Omental fat pad (tissue), 3 donors: ENCODE measurements at regions not wholly inside any gene's neighbourhood (a gene's known extent, or its start where the extent isn't known, plus 50 kb on each side); places are given as distances from the start of the nearest gene placed in this dataset.
"Not testable (repeated sequence)": the region's sequence is repeated elsewhere in the genome, so short reads cannot be mapped to it uniquely, and the experiment has no call there.

Source experiments
- ATAC-seq: fragments of 150-250 bp; one replicate; pipeline ENCODE4 v1.9.1; 2016; ENCODE audit warnings: mild to moderate bottlenecking, moderate library complexity; ENCODE audit not compliant: low FRiP score
- DNase-seq: peaks from one replicate; pipeline ENCODE4 v3.0.0-alpha.2; 2019; ENCODE audit warnings: low spot score
- TF ChIP-seq, protein P1 (sequence below), 3 donors: fragments of 450-650 bp; IDR thresholded peaks; one replicate each; pipeline ENCODE4 v1.5.1; 2016 to 2017; ENCODE audit warnings: antibody characterized with exemption in 3 of 3, mild to moderate bottlenecking in 3 of 3, moderate library complexity in 2 of 3

- no peak for ATAC-seq
- TF ChIP-seq, protein P1, sequence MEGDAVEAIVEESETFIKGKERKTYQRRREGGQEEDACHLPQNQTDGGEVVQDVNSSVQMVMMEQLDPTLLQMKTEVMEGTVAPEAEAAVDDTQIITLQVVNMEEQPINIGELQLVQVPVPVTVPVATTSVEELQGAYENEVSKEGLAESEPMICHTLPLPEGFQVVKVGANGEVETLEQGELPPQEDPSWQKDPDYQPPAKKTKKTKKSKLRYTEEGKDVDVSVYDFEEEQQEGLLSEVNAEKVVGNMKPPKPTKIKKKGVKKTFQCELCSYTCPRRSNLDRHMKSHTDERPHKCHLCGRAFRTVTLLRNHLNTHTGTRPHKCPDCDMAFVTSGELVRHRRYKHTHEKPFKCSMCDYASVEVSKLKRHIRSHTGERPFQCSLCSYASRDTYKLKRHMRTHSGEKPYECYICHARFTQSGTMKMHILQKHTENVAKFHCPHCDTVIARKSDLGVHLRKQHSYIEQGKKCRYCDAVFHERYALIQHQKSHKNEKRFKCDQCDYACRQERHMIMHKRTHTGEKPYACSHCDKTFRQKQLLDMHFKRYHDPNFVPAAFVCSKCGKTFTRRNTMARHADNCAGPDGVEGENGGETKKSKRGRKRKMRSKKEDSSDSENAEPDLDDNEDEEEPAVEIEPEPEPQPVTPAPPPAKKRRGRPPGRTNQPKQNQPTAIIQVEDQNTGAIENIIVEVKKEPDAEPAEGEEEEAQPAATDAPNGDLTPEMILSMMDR (IDR thresholded peaks at IDR 0.05): no peak
- DNase-seq: no peak
These were observed 362.8 kb upstream of the ZNF462 start for GRCh38 chr9:106500171-106500570.

- ATAC-seq, DNase-seq: not testable (repeated sequence)
These were observed 361.8 kb upstream of the ZNF462 start for GRCh38 chr9:106501210-106501609.

DNA sequence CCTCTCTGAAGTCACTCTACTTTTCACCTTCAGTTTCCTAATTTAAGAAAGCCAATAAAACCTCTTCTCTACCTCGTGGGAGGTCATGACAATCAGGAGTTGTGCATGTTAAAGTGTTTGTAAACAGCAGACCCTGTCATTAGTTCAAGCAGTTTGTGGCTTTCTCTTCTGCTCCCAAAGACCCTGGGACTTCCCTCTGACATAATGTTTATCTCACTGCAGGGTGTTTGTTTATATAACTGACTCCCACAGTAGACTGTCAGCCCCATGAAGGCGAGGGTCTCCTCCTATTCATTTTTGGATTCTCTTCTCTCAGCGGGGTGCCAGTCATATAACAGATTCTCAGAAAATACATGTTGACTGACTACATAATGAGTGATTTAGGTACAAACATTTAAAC is 360.0 kb upstream of the ZNF462 start:
- no peak for ATAC-seq
- TF ChIP-seq, protein P1 (IDR thresholded peaks at IDR 0.05): no peak
- DNase-seq: no peak

- DNase-seq (no peak), ATAC-seq (no peak)
- TF ChIP-seq, protein P1 (IDR thresholded peaks at IDR 0.05): no peak
These were observed 359.2 kb upstream of the ZNF462 start for GRCh38 chr9:106503759-106504158.

GRCh38 chr9:106526716-106527204 is 336.2 kb upstream of the ZNF462 start:
- ATAC-seq (no peak), DNase-seq (no peak)

GRCh38 chr9:106528158-106528557 is 334.8 kb upstream of the ZNF462 start:
- no peak for DNase-seq
- no peak for ATAC-seq
- TF ChIP-seq, protein P1 (IDR thresholded peaks at IDR 0.05): no peak

More at GRCh38 chr9:106526716-106527204, 336.2 kb upstream of the ZNF462 start:
- TF ChIP-seq, protein P1 (IDR thresholded peaks at IDR 0.05): no peak

DNA sequence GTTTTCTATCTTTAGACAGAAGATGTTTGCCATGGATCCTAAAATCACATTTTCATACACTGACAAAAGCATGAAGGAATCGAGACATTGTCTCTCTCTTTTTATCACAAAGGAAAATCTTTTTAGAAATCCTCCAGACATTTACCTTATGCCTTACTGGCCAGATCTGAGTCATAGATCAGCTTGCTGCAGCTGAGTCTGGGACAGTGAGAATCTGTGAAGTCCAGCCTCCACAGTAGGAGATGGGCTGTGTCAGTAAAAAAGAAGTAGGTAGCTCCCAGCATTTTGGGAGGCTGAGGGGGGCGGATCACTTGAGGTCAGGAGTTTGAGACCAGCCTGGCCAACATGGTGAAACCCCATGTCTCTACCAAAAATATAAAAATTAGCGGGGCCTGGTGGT is 333.4 kb upstream of the ZNF462 start:
- DNase-seq (no peak), ATAC-seq (no peak)
- TF ChIP-seq, protein P1 (IDR thresholded peaks at IDR 0.05): no peak

- DNase-seq: no peak
- TF ChIP-seq, protein P1 (IDR thresholded peaks at IDR 0.05): no peak
- ATAC-seq: no peak
These were observed 331.5 kb upstream of the ZNF462 start for GRCh38 chr9:106531491-106531890.
